OCI-LY1 (cell line): ENCODE measurements at regions not wholly inside any gene's neighbourhood (a gene's known extent, or its start where the extent isn't known, plus 50 kb on each side); places are given as distances from the start of the nearest gene placed in this dataset.

ENCODE experiments used
- H2AFZ ChIP-seq: fragments of 200-600 bp; sonication (generic), shearing (Covaris generic); 2 replicates; pipeline ENCODE4 v1.6.0; 2014; ENCODE audit warnings: antibody characterized with exemption, mild to moderate bottlenecking, low read length
- H3F3A ChIP-seq: fragments of 200-600 bp; sonication (generic), shearing (Covaris generic); 2 replicates; pipeline ENCODE4 v1.6.0; 2014; ENCODE audit warnings: mild to moderate bottlenecking, antibody characterized with exemption, low read length, moderate library complexity; ENCODE audit not compliant: insufficient read depth
- H3K27ac ChIP-seq: fragments of 200-600 bp; sonication (generic); 2 replicates; pipeline ENCODE4 v1.5.1; 2014; ENCODE audit warnings: low read length, mixed run types, mild to moderate bottlenecking, low read depth; ENCODE audit not compliant: poor library complexity, severe bottlenecking
- H3K27me3 ChIP-seq: fragments of 200-600 bp; sonication (generic); 2 replicates; pipeline ENCODE4 v1.6.0; 2014; ENCODE audit warnings: antibody characterized with exemption, mild to moderate bottlenecking, low read length, moderate library complexity; ENCODE audit not compliant: insufficient read depth
- H3K36me3 ChIP-seq: fragments of 200-600 bp; sonication (generic); 2 replicates; pipeline ENCODE4 v1.6.1; 2014; ENCODE audit warnings: mild to moderate bottlenecking, antibody characterized with exemption, low read length, moderate library complexity, mixed read lengths; ENCODE audit not compliant: insufficient read depth
- H3K4me1 ChIP-seq: fragments of 200-600 bp; sonication (generic); 2 replicates; pipeline ENCODE4 v1.5.1; 2014; ENCODE audit warnings: mild to moderate bottlenecking, low read length, moderate library complexity; ENCODE audit not compliant: insufficient read depth, severe bottlenecking
- H3K4me2 ChIP-seq: fragments of 200-600 bp; sonication (generic), shearing (Covaris generic); 2 replicates; pipeline ENCODE4 v1.6.1; 2014; ENCODE audit warnings: low read length
- H3K4me3 ChIP-seq: fragments of 200-600 bp; sonication (generic); 2 replicates; pipeline ENCODE4 v1.5.1; 2014; ENCODE audit warnings: low read length, low read depth, mild to moderate bottlenecking, mixed read lengths; ENCODE audit not compliant: poor library complexity, severe bottlenecking
- H3K79me2 ChIP-seq: fragments of 200-600 bp; shearing (Covaris generic); 2 replicates; pipeline ENCODE4 v1.6.1; 2016; ENCODE audit warnings: mixed run types, low read length, mixed read lengths; ENCODE audit not compliant: insufficient read depth
- H3K9ac ChIP-seq: fragments of 200-600 bp; sonication (generic), shearing (Covaris generic); 2 replicates; pipeline ENCODE4 v1.6.1; 2014; ENCODE audit warnings: mild to moderate bottlenecking, low read length, mixed read lengths
- H3K9me2 ChIP-seq: fragments of 200-600 bp; sonication (generic), shearing (Covaris generic); 2 replicates; pipeline ENCODE4 v1.6.1; 2014; ENCODE audit warnings: low read depth, mild to moderate bottlenecking, low read length, mixed read lengths
- H3K9me3 ChIP-seq: fragments of 200-600 bp; shearing (Covaris generic); 2 replicates; pipeline ENCODE4 v1.6.1; 2014; ENCODE audit warnings: low read length, mixed read lengths
- H4K20me1 ChIP-seq: fragments of 200-600 bp; sonication (generic), shearing (Covaris generic); 2 replicates; pipeline ENCODE4 v1.6.0; 2016; ENCODE audit warnings: mild to moderate bottlenecking, low read length; ENCODE audit not compliant: insufficient read depth
- EZH2 ChIP-seq: fragments of 200-600 bp; sonication (generic), shearing (Covaris generic); IDR thresholded peaks from 2 replicates; pipeline ENCODE4 v1.8.0; 2017; ENCODE audit warnings: borderline replicate concordance, mixed run types, mild to moderate bottlenecking, antibody characterized with exemption, low read length, moderate library complexity, mixed read lengths
- TF ChIP-seq, protein P1 (sequence below): fragments of 200-600 bp; sonication (generic), shearing (Covaris generic); IDR thresholded peaks from 2 replicates; pipeline ENCODE4 v1.5.1; 2017; ENCODE audit warnings: mild to moderate bottlenecking, antibody characterized with exemption, low read length, moderate library complexity, mixed read lengths

DNA sequence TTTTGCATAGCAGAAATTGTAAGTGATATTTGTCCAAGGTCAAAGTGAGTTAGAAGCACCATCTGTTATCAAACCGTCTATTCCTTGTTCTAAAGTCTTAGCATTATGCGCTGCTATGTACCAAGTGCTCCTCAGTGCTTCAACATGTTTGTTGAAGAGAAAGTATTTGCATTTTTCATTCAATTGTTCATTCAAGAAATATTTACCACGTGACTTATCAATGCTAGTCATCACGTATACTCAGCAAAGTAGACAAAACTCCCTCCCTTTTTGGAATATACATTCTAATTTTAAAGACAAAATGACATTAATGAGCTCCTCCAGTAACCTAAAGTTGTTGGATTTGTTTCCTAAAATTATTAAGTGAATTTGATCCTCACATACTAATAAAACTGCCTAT, 388.0 kb upstream of the CDH8 start:
- Histone ChIP-seq H3K9me3 (no peaks in the 10 kb centered on the region), H3K9ac (no peak overlapping the region), H2AFZ (no peak overlapping the region), H3K9me2 (no peaks in the 10 kb centered on the region), H4K20me1 (no peaks in the 10 kb centered on the region), H3K27ac (no peak overlapping the region), H3K79me2 (no peaks in the 10 kb centered on the region), H3F3A (no peaks in the 10 kb centered on the region), H3K4me2 (no peak overlapping the region), H3K4me3 (no peak overlapping the region), H3K27me3 (no peaks in the 10 kb centered on the region), H3K4me1 (no peaks in the 10 kb centered on the region), H3K36me3 (no peaks in the 10 kb centered on the region)
- no peak for TF ChIP-seq EZH2
- TF ChIP-seq, protein P1, sequence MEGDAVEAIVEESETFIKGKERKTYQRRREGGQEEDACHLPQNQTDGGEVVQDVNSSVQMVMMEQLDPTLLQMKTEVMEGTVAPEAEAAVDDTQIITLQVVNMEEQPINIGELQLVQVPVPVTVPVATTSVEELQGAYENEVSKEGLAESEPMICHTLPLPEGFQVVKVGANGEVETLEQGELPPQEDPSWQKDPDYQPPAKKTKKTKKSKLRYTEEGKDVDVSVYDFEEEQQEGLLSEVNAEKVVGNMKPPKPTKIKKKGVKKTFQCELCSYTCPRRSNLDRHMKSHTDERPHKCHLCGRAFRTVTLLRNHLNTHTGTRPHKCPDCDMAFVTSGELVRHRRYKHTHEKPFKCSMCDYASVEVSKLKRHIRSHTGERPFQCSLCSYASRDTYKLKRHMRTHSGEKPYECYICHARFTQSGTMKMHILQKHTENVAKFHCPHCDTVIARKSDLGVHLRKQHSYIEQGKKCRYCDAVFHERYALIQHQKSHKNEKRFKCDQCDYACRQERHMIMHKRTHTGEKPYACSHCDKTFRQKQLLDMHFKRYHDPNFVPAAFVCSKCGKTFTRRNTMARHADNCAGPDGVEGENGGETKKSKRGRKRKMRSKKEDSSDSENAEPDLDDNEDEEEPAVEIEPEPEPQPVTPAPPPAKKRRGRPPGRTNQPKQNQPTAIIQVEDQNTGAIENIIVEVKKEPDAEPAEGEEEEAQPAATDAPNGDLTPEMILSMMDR: no peak

DNA sequence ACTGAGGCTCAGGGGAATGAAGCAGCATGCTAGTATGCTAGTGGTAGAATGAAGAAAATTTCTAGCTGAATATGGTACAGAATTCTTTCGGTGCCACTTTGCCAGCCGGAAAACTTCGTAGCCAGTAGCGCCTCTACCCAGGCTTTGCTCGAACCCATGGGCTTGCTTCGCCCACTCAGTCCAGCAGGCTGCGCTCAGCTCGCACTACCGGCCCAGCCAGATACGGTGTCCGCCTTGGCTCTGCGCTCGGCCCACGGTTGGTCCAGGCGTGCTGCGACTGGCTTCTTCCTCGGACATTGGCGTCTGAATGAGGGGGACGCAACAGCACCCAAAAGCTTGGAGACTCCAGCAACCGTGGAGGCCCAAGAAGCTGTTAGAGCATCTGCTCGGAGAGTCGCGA, 372.5 kb upstream of the CDH8 start:
- Histone ChIP-seq H3K27me3 (no peaks in the 10 kb centered on the region), H3K36me3 (no peaks in the 10 kb centered on the region), H3K27ac (no peak overlapping the region), H3K9me2 (no peaks in the 10 kb centered on the region), H3K79me2 (no peaks in the 10 kb centered on the region), H3K4me2 (no peak overlapping the region), H3K9ac (no peak overlapping the region), H4K20me1 (no peaks in the 10 kb centered on the region), H3F3A (no peaks in the 10 kb centered on the region), H3K9me3 (no peaks in the 10 kb centered on the region), H3K4me3 (no peak overlapping the region), H2AFZ (no peak overlapping the region), H3K4me1 (no peaks in the 10 kb centered on the region)
- TF ChIP-seq EZH2: no peak
- TF ChIP-seq, protein P1: no peak

DNA sequence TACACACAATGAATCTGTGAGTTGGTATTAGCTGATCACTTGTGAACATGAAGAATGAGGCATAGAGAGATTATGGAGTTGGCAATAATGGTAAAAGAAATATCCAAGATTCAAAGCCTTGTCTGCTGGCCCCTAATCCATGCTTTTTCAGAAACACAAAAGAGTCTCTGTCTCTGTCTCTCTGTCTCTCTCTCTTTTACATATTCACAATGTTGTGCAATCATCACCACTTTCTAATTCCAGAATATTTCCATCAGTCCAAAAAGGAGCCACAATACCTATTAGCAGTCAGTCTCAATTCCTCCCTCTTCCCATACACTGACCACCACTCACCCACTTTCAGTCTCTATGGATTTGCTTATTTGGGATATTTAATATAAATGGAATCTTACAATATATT, 370.1 kb upstream of the CDH8 start:
- H3F3A ChIP-seq: no peaks in the 10 kb centered on the region
- no peaks in the 10 kb centered on the region for H3K4me1 ChIP-seq
- no peak overlapping the region for H3K4me2 ChIP-seq
- H3K27me3 ChIP-seq: no peaks in the 10 kb centered on the region
- H3K27ac ChIP-seq: no peak overlapping the region
- no peak overlapping the region for H2AFZ ChIP-seq
- H4K20me1 ChIP-seq: no peaks in the 10 kb centered on the region
- no peaks in the 10 kb centered on the region for H3K79me2 ChIP-seq
- no peaks in the 10 kb centered on the region for H3K9me3 ChIP-seq
- no peak overlapping the region for H3K4me3 ChIP-seq
- H3K9ac ChIP-seq: no peak overlapping the region
- H3K36me3 ChIP-seq: no peaks in the 10 kb centered on the region
- H3K9me2 ChIP-seq: no peaks in the 10 kb centered on the region
- TF ChIP-seq, protein P1: no peak
- no peak for TF ChIP-seq EZH2
